HepG2 (cell line): ENCODE measurements at regions not wholly inside any gene's neighbourhood (a gene's known extent, or its start where the extent isn't known, plus 50 kb on each side); places are given as distances from the start of the nearest gene placed in this dataset.

ENCODE experiments used
- MTF2 ChIP-seq: sonication (generic); formaldehyde crosslinking; IDR thresholded peaks from 2 replicates; pipeline ENCODE4 v1.5.0; 2020; ENCODE audit warnings: missing genetic modification reagents, borderline replicate concordance
- NR2F2 ChIP-seq: IDR thresholded peaks from 2 replicates; pipeline ENCODE4 v1.6.1; 2012; ENCODE audit warnings: low read depth, inconsistent platforms, borderline replicate concordance
- POLR2A ChIP-seq, 2 experiments: IDR thresholded peaks; 2 replicates each; pipeline ENCODE4 v1.6.1; 2011; ENCODE audit warnings: low read depth in 2 of 2, low read length in 2 of 2, mild to moderate bottlenecking in 1 of 2, moderate library complexity in 1 of 2; ENCODE audit not compliant: insufficient read depth in 1 of 2
- TBL1XR1 ChIP-seq: fragments of 150-350 bp; IDR thresholded peaks from 2 replicates; pipeline ENCODE4 v1.6.1; 2014; ENCODE audit warnings: borderline replicate concordance, low read length; ENCODE audit not compliant: partially characterized antibody
- ZNF510 ChIP-seq: sonication (generic); formaldehyde crosslinking; IDR thresholded peaks from 2 replicates; pipeline ENCODE4 v1.4.0; 2020; ENCODE audit warnings: low read depth, mild to moderate bottlenecking, missing genetic modification reagents
- ZNF747 ChIP-seq: sonication (generic); formaldehyde crosslinking; IDR thresholded peaks from 2 replicates; pipeline ENCODE4 v1.8.1; 2023; ENCODE audit warnings: missing genetic modification reagents, mild to moderate bottlenecking, borderline replicate concordance

DNA sequence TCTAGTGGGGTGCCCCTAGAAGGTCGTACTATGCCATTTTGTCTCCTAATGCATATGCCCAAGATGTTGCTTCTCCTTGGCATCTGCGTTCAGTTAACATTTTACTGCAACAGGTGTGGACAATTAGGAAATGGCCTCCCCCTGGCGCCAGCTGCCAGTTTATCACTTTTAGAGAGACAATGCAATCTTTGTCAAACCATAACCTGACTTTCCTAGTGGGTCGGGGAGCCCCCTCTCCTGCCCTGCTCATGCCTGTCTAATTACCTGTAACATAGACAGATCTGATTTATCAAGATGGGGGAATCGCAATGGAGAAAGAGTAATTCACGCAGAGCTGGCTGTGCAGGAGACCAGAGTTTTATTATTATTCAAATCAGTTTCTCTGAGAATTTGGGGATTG, 353.7 kb upstream of the SGO1 start:
- TF ChIP-seq MTF2 (CRISPR knock-in tag) (no peak), POLR2A (IDR thresholded peaks at IDR 0.05; ENCODE audit: insufficient read depth in 1 of 2, low read depth in 2 of 2, low read length in 2 of 2) (no peak), NR2F2 (no peak), TBL1XR1 (no peak), ZNF747 (CRISPR knock-in tag) (no peak), ZNF510 (CRISPR knock-in tag) (no peak)
